Calu3 (cell line): ENCODE measurements at regions not wholly inside any gene's neighbourhood (a gene's known extent, or its start where the extent isn't known, plus 50 kb on each side); places are given as distances from the start of the nearest gene placed in this dataset.

ENCODE experiments used
- BruUV-seq: library from RNA; stranded (reverse); fragments of 400-500 nt; replicated peaks from 2 replicates; lab custom pipeline; 2021; lab: Mats Ljungman, UMichigan
- CTCF ChIA-PET: fragments of 300-600 bp; sonication (Branson Sonifier 250); formaldehyde crosslinking; loops from one replicate; lab custom pipeline; 2022; ENCODE audit warnings: antibody characterized with exemption; lab: Charles Lee
- DNase-seq: peaks from one replicate; pipeline ENCODE4 v3.0.0; 2022
- H3K27ac Mint-ChIP-seq: one replicate; pipeline ENCODE4 v1.8.0; 2022; ENCODE audit warnings: mixed read lengths; ENCODE audit not compliant: unreplicated experiment
- H3K27me3 Mint-ChIP-seq: one replicate; pipeline ENCODE4 v1.8.0; 2022; ENCODE audit warnings: mixed read lengths; ENCODE audit not compliant: unreplicated experiment
- H3K36me3 Mint-ChIP-seq: one replicate; pipeline ENCODE4 v1.8.0; 2022; ENCODE audit warnings: mild to moderate bottlenecking, moderate library complexity, mixed read lengths; ENCODE audit not compliant: insufficient read depth, unreplicated experiment
- H3K4me1 Mint-ChIP-seq: one replicate; pipeline ENCODE4 v1.8.0; 2022; ENCODE audit warnings: mild to moderate bottlenecking, low read depth, mixed read lengths; ENCODE audit not compliant: unreplicated experiment
- H3K4me3 Mint-ChIP-seq: one replicate; pipeline ENCODE4 v1.8.0; 2022; ENCODE audit warnings: mild to moderate bottlenecking, low read depth, moderate library complexity, mixed read lengths; ENCODE audit not compliant: unreplicated experiment
- H3K9me3 Mint-ChIP-seq: one replicate; pipeline ENCODE4 v1.8.0; 2022; ENCODE audit warnings: low read depth, mixed read lengths; ENCODE audit not compliant: unreplicated experiment
- intact Hi-C: fragments of 100-400 bp; cut with micrococcal nuclease; formaldehyde crosslinking; loops from one replicate; pipeline ENCODE4 v1.10.0; 2022; ENCODE audit not compliant: unreplicated experiment
- TF ChIP-seq, protein P1 (sequence below): fragments of 200-600 bp; IDR thresholded peaks from one replicate; pipeline ENCODE4 v1.8.0; 2022; ENCODE audit warnings: antibody characterized with exemption; ENCODE audit not compliant: unreplicated experiment

DNA sequence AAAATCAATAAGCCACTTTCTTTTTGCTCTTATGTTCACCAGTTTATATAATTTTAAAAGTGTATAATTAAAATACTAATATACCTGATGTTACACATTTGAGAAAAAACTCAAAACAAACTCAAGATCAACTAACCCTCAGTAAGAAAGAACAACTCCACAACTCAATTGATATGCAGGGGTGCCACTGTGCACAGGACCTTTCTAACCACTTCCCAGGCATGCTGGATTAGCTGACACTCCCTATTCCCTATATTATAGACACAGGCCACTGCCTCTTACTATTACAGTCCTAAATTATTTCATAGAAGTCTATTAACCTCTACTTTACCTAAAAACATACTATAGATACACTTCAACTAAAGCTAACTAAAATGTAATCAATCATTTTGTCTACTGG, 191.7 kb upstream of the KRR1 start:
- H3K36me3 Mint-ChIP-seq, result no peaks in the 10 kb centered on the region
- H3K9me3 Mint-ChIP-seq, result no peaks in the 10 kb centered on the region
- BruUV-seq, result no TSS peak
- H3K4me3 Mint-ChIP-seq, result no peak overlapping the region
- H3K27me3 Mint-ChIP-seq, result no peaks in the 10 kb centered on the region
- CTCF ChIA-PET, result interaction anchor here (0.8 kb wide), 1 partner anchor 178 kb away, joined by 5 read pairs; no protein-coding TSS in a partner anchor
- TF ChIP-seq, protein P1, sequence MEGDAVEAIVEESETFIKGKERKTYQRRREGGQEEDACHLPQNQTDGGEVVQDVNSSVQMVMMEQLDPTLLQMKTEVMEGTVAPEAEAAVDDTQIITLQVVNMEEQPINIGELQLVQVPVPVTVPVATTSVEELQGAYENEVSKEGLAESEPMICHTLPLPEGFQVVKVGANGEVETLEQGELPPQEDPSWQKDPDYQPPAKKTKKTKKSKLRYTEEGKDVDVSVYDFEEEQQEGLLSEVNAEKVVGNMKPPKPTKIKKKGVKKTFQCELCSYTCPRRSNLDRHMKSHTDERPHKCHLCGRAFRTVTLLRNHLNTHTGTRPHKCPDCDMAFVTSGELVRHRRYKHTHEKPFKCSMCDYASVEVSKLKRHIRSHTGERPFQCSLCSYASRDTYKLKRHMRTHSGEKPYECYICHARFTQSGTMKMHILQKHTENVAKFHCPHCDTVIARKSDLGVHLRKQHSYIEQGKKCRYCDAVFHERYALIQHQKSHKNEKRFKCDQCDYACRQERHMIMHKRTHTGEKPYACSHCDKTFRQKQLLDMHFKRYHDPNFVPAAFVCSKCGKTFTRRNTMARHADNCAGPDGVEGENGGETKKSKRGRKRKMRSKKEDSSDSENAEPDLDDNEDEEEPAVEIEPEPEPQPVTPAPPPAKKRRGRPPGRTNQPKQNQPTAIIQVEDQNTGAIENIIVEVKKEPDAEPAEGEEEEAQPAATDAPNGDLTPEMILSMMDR, result no peak
- DNase-seq, result no peak
- peaks cover 77% of the 10 kb centered on the region for H3K4me1 Mint-ChIP-seq
- no peak overlapping the region for H3K27ac Mint-ChIP-seq
- intact Hi-C loops, result no loop called here

DNA sequence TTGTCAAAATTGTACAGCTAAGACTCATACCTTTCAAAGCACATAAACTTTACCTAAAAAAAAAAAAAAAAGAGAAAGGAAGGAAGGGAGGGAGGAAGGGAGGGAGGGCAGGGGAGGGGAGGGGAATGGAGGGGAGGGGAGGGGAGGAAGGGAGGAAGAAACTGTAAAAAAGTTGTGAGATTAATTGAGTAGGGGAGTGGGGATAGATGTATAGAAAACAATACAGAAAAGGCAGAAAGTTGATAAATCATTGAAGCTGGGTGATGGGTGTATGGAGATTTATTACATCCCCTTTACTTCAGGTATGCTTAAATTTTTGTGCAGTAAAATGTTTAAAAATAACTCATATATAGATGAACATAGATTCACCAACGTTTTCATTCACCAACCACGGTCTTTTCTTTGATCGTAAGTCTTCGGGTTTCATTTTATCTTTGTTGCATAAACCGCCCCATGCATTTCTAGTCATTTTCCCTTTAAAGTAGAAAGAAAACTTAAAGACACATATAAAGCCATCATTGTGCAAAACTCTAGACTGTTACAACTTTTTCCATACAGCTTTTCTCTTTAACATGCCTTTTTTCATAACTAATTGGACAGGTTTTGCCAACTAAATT, 191.2 kb upstream of the KRR1 start:
- Mint-ChIP-seq H3K4me3 (no peak overlapping the region), H3K27me3 (no peaks in the 10 kb centered on the region), H3K4me1 (peaks cover 76% of the 10 kb centered on the region), H3K36me3 (no peaks in the 10 kb centered on the region), H3K27ac (no peak overlapping the region), H3K9me3 (no peaks in the 10 kb centered on the region)
- no peak for DNase-seq
- no TSS peak for BruUV-seq
- CTCF ChIA-PET, result interaction anchor here (0.6 to 0.8 kb wide), 3 partner anchors 95 to 1036 kb away, joined by 3 to 8 read pairs (median 5); no protein-coding TSS in a partner anchor
- intact Hi-C loops, result no loop called here
- TF ChIP-seq, protein P1, result no peak

DNA sequence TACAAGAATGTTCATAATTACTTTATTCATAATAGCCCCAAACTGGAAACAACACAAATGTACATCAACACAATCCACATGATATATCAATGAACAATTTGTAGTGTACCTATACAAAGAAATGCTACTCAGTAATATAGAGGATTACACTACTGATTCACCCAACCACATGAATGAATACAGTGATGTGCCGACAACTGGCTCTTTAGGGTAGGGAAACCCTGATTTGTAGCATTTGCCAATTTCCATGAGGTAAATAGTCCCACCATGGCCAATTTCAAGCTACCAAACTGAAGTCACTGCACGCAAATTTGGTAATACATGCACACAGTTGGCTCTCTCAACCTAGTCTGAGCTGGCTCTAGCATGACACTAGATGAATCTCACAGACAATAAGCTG, 190.4 kb upstream of the KRR1 start:
- BruUV-seq, result no TSS peak
- peaks cover 68% of the 10 kb centered on the region for H3K4me1 Mint-ChIP-seq
- intact Hi-C loops, result no loop called here
- CTCF ChIA-PET, result interaction anchor here (0.6 kb wide), 2 partner anchors 96 to 1035 kb away, joined by 3 to 8 read pairs; no protein-coding TSS in a partner anchor
- no peak for DNase-seq
- H3K36me3 Mint-ChIP-seq, result no peaks in the 10 kb centered on the region
- H3K4me3 Mint-ChIP-seq, result no peak overlapping the region
- TF ChIP-seq, protein P1, result no peak
- H3K9me3 Mint-ChIP-seq, result no peaks in the 10 kb centered on the region
- H3K27me3 Mint-ChIP-seq, result no peaks in the 10 kb centered on the region
- no peak overlapping the region for H3K27ac Mint-ChIP-seq

DNA sequence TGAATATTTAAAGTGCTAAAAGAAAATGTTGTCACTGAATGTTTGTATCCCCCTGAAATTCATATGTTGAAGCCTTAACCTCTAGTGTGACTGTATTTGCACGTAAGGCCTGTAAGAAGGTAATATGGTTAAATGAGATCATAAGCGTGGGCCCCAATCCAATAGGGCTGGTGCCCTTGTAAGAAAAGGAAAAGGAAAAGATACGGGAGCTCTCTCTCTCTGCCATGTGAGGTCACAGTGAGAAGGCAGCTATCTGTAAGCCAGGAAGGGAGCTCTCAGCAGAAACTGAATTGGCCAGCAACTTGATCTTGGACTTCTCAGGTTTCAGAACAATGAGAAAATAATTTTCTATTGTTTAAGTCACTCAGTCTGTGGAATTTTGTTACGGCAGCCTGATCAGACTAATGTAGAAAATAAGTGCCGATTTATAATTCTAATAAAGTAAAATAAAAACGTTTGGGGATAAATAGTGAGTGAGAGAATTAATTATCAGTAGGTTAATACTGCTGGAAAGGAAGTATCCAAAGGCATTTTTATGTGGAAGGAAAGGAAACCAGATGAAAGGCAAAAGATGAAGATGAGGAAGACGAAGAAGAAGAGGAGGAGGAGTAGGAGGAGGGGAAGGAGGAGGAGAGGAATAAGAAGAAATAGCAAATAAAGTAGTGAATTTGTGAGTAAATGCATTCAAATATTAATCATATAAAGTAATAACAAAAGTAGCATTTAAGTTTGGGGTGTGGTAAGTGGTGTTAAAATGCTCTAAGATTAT, 188.5 kb upstream of the KRR1 start:
- no TSS peak for BruUV-seq

More for the DNA sequence above, 188.5 kb upstream of the KRR1 start:
- H3K27me3 Mint-ChIP-seq, result no peaks in the 10 kb centered on the region
- intact Hi-C loops, result no loop called here
- H3K4me1 Mint-ChIP-seq, result peaks cover 58% of the 10 kb centered on the region
- no peaks in the 10 kb centered on the region for H3K36me3 Mint-ChIP-seq
- H3K9me3 Mint-ChIP-seq, result no peaks in the 10 kb centered on the region
- DNase-seq, result no peak
- CTCF ChIA-PET, result interaction anchor here (1.4 kb wide), 1 partner anchor 12 kb away, joined by 4 read pairs; no protein-coding TSS in a partner anchor
- H3K27ac Mint-ChIP-seq, result no peak overlapping the region
- H3K4me3 Mint-ChIP-seq, result no peak overlapping the region
- TF ChIP-seq, protein P1, result no peak
